GM10847 (cell line): ENCODE measurements at regions not wholly inside any gene's neighbourhood (a gene's known extent, or its start where the extent isn't known, plus 50 kb on each side); places are given as distances from the start of the nearest gene placed in this dataset.

Experiments
- POLR2A ChIP-seq: IDR thresholded peaks from 2 replicates; pipeline ENCODE4 v1.6.1; 2011; ENCODE audit not compliant: insufficient read length; ENCODE audit errors: extremely low read depth

- TF ChIP-seq POLR2A, result no peak
Measured at GRCh38 chr13:33541456-33541855, 255.9 kb upstream of the STARD13 start.

GRCh38 chr13:33541962-33542308 lies 256.4 kb upstream of the STARD13 start:
- TF ChIP-seq POLR2A, result no peak

- TF ChIP-seq POLR2A, result peak; percentile 43
Measured at GRCh38 chr13:33542309-33543088, 256.9 kb upstream of the STARD13 start.

DNA sequence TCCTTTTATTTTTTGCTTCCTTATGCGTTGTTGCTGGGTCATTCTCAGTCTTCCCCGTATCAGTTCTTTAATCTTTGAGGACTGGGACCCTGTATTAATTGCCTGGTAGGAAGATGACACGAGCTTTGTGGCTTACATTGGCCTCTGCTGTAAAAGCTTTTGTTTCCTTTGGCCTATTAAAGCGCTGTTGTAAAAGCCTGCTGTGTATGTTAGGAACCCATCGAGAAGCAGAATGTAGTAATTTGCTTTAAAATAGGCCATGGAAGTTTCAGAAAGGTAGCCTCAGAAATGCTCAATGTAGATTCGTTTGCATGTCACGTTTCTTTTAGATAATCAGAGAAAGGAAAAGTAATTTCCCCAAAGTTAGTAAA lies 257.5 kb upstream of the STARD13 start:
- no peak for TF ChIP-seq POLR2A

DNA sequence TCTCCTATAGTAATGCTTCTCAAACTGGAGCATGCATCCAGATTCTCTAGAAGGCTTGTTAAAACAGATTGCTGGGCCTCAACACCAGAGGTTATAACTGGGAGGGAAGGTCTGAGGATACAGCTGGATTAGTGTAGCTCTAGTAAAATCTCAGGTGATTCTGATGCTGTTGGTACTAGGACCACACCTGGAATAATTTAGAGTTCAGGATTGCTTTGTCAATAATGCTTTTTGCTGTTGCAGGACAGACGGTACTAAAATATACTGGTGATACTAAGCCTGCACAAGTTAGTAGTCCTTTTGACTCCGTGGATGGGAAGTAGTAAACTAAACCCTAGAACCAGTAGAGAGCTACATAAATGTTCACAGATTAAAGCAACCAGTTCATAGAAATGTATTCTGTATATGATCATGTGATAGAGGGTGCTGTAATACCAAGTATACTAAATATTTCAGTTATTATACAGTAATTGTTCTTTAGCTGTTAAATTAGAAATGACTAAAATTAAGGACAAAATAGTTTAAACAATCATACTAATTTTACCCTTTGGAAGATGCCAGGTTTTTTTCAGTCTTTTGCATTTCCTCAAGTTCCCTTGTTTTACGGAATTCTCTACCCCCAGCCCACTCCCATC lies 258.2 kb upstream of the STARD13 start:
- no peak for TF ChIP-seq POLR2A

DNA sequence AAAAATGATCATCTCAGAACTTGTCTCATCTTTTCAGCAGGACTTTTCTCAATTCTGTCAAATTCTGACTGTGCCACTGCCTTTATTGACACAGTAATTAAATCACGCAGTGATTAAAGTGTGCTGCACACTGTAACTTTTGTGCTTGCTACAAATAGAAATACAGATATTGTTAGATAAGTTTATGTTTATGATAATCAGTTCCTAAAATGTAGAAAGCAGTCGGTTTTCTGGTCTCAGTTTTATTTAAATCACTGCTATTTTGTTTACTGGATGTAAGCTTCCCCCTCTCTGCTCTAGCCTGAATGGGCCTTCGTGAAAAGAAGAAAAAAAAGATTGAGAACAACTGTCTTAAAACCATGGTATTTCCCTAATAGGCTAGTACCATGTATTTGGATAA lies 258.8 kb upstream of the STARD13 start:
- no peak for TF ChIP-seq POLR2A

GRCh38 chr13:33545492-33545891 lies 259.9 kb upstream of the STARD13 start:
- no peak for TF ChIP-seq POLR2A

GRCh38 chr13:33547035-33547434 lies 261.5 kb upstream of the STARD13 start:
- no peak for TF ChIP-seq POLR2A

DNA sequence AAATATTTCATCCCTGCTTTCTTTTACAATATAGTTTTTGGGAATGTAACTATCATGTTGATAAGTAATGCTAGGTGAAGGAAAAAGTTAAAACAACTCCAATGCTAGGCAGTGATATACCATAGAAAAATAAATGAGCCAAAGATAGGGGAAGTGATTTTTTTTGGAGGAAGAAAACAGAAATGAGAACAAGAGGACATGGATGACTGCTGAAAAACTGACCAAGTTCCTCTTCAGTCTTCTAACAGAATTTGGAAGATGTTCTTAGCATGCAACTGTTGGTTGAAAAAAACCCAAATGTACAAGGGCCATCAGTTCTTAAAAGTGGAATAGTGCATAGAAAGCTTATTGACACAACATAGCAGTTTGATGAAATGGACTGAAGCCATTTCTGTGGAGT lies 262.5 kb upstream of the STARD13 start:
- TF ChIP-seq POLR2A, result no peak

DNA sequence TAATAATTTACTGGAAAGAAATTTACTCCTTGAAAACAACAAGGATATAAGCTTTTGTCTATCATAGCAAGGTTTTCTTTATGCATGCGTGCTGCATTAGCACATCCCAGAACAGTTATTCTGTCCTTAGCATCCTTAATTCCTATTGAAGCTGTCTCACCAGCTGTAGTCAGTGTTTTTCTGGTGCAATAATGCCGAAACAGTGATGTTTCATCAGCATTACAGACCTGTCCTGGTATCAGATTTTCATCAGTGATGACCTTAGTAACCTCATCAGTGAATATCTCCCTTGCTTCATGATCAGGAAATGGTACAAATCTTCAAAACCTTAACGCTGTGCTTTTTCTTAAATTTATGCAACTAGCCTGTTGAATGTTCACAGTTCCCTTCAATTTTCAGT lies 264.7 kb upstream of the STARD13 start:
- TF ChIP-seq POLR2A, result no peak

DNA sequence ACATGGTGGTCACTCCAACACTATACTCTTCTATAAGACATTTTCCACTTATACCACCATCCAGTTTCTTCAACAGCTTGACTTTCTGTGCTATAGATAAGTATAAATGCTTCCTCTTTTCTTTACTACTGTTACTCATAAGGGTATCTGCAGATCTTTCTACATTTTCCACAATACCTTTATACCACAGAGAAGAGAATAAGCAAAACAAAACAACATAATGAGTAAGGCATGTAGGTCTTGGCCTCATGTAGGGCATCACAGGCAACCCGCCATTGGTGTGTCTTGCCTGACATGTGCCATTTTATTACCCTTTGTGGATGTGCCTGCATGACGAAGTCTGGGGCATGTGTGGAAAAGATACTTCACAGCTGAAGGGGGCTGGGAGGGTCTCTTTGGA lies 265.3 kb upstream of the STARD13 start:
- TF ChIP-seq POLR2A, result no peak

DNA sequence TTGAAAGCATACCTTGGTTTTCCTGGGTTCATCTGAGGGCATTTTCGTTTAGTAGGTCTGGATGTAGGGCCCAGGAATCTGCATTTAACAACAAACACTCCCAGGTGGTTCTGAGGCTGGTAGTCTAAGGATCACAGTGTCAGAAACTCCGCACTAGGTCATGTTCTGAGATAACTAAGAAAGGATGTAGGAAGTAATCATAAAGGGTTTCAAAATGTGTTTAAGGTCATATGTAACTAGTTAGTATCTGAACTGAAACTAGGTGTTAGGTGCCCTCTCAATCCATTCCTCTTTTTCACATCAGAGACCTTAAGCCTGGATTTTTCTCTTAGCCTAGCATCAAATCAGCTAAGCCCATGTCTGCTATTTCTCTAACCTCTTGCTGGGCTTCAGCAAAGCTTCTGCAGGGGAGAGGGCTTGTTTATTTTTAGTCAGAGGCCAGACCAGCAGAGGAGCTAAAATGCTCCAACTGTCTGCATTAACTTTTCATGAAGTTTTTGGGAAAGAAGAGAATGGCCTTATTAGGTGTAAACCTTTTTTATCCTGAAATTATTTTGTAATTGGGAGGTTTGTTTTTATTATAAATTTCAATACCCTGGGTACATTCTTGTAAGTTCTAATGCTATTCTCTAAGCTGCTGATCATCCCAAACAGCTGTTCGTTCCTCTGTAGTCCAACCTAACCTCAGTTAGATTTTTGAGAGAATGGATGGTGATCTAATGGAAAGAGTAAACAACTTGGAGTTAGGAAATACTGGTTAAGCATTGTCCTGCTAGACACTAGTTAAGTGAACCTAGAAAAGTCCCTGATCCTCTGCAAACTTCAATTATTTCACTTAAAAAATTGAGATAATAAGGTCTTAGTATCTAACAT lies 262.8 kb upstream of the RFC3 start:
- TF ChIP-seq POLR2A, result no peak

- no peak for TF ChIP-seq POLR2A
Measured at GRCh38 chr13:33556828-33557227, 261.1 kb upstream of the RFC3 start.

DNA sequence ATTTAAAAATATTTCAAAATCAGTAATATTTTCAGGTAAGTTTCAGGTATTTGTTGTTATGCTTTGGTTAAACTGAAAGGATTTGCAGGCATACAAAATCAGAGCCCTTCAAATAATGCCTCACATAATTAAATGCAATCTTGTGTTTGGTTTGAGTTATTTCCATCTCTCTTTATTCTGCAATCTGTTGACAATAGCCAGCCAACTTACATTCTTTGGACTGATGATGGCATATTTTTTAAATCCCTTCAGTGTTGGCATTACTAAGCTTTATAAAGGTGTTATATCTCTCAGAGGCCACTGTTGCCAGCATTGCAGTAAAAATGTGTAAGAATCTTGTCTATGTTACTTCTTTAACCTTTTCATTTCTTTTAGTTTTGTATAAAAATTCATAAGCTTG lies 257.2 kb upstream of the RFC3 start:
- no peak for TF ChIP-seq POLR2A

- TF ChIP-seq POLR2A, result no peak
Measured at GRCh38 chr13:33561627-33562026, 256.3 kb upstream of the RFC3 start.

- no peak for TF ChIP-seq POLR2A
Measured at GRCh38 chr13:33571618-33572017, 246.3 kb upstream of the RFC3 start.
